ENCODE measurements at regions not wholly inside any gene's neighbourhood (a gene's known extent, or its start where the extent isn't known, plus 50 kb on each side); places are given as distances from the start of the nearest gene placed in this dataset.

Small RNA genes lying in the stretch of these regions (small RNA-seq; reads per million reads assigned to genes)
- 0 reads per million in 6 experiments for gene RF00017
